Neural cell (in vitro differentiated cells): ENCODE measurements at regions not wholly inside any gene's neighbourhood (a gene's known extent, or its start where the extent isn't known, plus 50 kb on each side); places are given as distances from the start of the nearest gene placed in this dataset.

Experiments
- H2AFZ ChIP-seq: fragments of 200-600, 300-800 bp; sonication (generic), shearing (Covaris generic); 2 replicates; pipeline ENCODE4 v1.6.0; 2014; ENCODE audit warnings: low read depth, mild to moderate bottlenecking, antibody characterized with exemption, low read length, moderate library complexity
- H3F3A ChIP-seq: fragments of 200-600 bp; shearing (Covaris generic); 2 replicates; pipeline ENCODE4 v1.6.1; 2016; ENCODE audit warnings: mild to moderate bottlenecking, moderate library complexity, mixed read lengths, antibody characterized with exemption, low read length; ENCODE audit not compliant: insufficient read depth, poor library complexity, severe bottlenecking
- H3K27ac ChIP-seq: fragments of 200-600, 300-800 bp; sonication (generic), shearing (Covaris generic); 2 replicates; pipeline ENCODE4 v1.5.1; 2014; ENCODE audit warnings: mild to moderate bottlenecking, low read length, moderate library complexity
- H3K27me3 ChIP-seq: fragments of 300-800, 200-600 bp; sonication (generic), shearing (Covaris generic); 2 replicates; pipeline ENCODE4 v1.6.0; 2014; ENCODE audit warnings: mild to moderate bottlenecking, low read depth, low read length, moderate library complexity; ENCODE audit not compliant: insufficient read depth
- H3K36me3 ChIP-seq: fragments of 300-800, 200-600 bp; sonication (generic), shearing (Covaris generic); 2 replicates; pipeline ENCODE4 v1.5.1; 2014; ENCODE audit warnings: mild to moderate bottlenecking, antibody characterized with exemption, low read length, moderate library complexity; ENCODE audit not compliant: insufficient read depth
- H3K4me2 ChIP-seq: fragments of 300-800, 200-600 bp; sonication (generic), shearing (Covaris generic); 2 replicates; pipeline ENCODE4 v1.6.0; 2014; ENCODE audit warnings: mild to moderate bottlenecking, low read length
- H3K4me3 ChIP-seq: fragments of 300-800, 200-600 bp; sonication (generic), shearing (Covaris generic); 2 replicates; pipeline ENCODE4 v1.5.1; 2014; ENCODE audit warnings: mild to moderate bottlenecking, low read length, moderate library complexity
- H3K79me2 ChIP-seq: fragments of 200-600 bp; shearing (Covaris generic); replicated peaks from 2 replicates; pipeline ENCODE4 v1.6.0; 2014; ENCODE audit warnings: mild to moderate bottlenecking, low read length, moderate library complexity; ENCODE audit not compliant: insufficient read depth
- H3K9ac ChIP-seq: fragments of 300-800, 200-600 bp; sonication (generic), shearing (Covaris generic); 2 replicates; pipeline ENCODE4 v1.6.1; 2016; ENCODE audit warnings: mild to moderate bottlenecking, low read length, mixed read lengths
- H3K9me2 ChIP-seq: fragments of 200-600 bp; shearing (Covaris generic); 2 replicates; pipeline ENCODE4 v1.6.1; 2016; ENCODE audit warnings: mild to moderate bottlenecking, low read length, mixed read lengths; ENCODE audit not compliant: insufficient read depth
- H3K9me3 ChIP-seq: fragments of 200-600, 300-800 bp; sonication (generic), shearing (Covaris generic); 2 replicates; pipeline ENCODE4 v1.6.1; 2016; ENCODE audit warnings: mild to moderate bottlenecking, mixed run types, low read length, moderate library complexity, mixed read lengths
- H4K20me1 ChIP-seq: fragments of 200-600 bp; shearing (Covaris generic); 2 replicates; pipeline ENCODE4 v1.6.1; 2016; ENCODE audit warnings: mild to moderate bottlenecking, mixed run types; ENCODE audit not compliant: insufficient read depth
- CTCF ChIP-seq: fragments of 450-650 bp; IDR thresholded peaks from 2 replicates; pipeline ENCODE4 v1.5.1; 2014; ENCODE audit warnings: antibody characterized with exemption, mild to moderate bottlenecking, moderate library complexity; ENCODE audit not compliant: poor library complexity, severe bottlenecking
- EP300 ChIP-seq: fragments of 450-650 bp; conservative IDR thresholded peaks from 2 replicates; pipeline ENCODE4 v1.6.1; 2014; ENCODE audit warnings: antibody characterized with exemption, mild to moderate bottlenecking, moderate library complexity; ENCODE audit not compliant: poor library complexity, severe bottlenecking
- EZH2 ChIP-seq: fragments of 200-600, 300-800 bp; shearing (Covaris generic), sonication (generic); IDR thresholded peaks from 2 replicates; pipeline ENCODE4 v1.6.1; 2014; ENCODE audit warnings: antibody characterized with exemption, low read length, borderline replicate concordance, mild to moderate bottlenecking; ENCODE audit not compliant: insufficient read depth, poor library complexity, severe bottlenecking
- MXI1 ChIP-seq: fragments of 450-650 bp; conservative IDR thresholded peaks from 2 replicates; pipeline ENCODE4 v1.6.1; 2014; ENCODE audit warnings: antibody characterized with exemption, mild to moderate bottlenecking; ENCODE audit not compliant: poor library complexity, severe bottlenecking
- POLR2AphosphoS5 ChIP-seq: IDR thresholded peaks from 2 replicates; pipeline ENCODE4 v1.6.1; 2012
- RAD21 ChIP-seq: fragments of 450-650 bp; conservative IDR thresholded peaks from 2 replicates; pipeline ENCODE4 v1.6.1; 2014; ENCODE audit warnings: antibody characterized with exemption, mild to moderate bottlenecking, moderate library complexity
- REST ChIP-seq: IDR thresholded peaks from 2 replicates; pipeline ENCODE4 v1.6.1; 2012; ENCODE audit warnings: borderline replicate concordance
- SMC3 ChIP-seq: fragments of 450-650 bp; conservative IDR thresholded peaks from 2 replicates; pipeline ENCODE4 v1.6.1; 2014; ENCODE audit warnings: antibody characterized with exemption, mild to moderate bottlenecking, moderate library complexity; ENCODE audit not compliant: poor library complexity
- TAF1 ChIP-seq: IDR thresholded peaks from 2 replicates; pipeline ENCODE4 v1.6.1; 2012; ENCODE audit warnings: low read depth

GRCh38 chr5:175159956-175160355, 284.0 kb downstream of the DRD1 start:
- Histone ChIP-seq H2AFZ (no peak overlapping the region), H3K27me3 (no peaks in the 10 kb centered on the region), H3K27ac (no peak overlapping the region), H3K4me3 (no peak overlapping the region), H3K79me2 (no peaks in the 10 kb centered on the region), H3K9ac (no peak overlapping the region), H3K36me3 (no peaks in the 10 kb centered on the region), H3K4me2 (no peak overlapping the region), H3K9me3 (no peaks in the 10 kb centered on the region), H3K9me2 (no peaks in the 10 kb centered on the region), H3F3A (no peaks in the 10 kb centered on the region), H4K20me1 (no peaks in the 10 kb centered on the region)
- TF ChIP-seq SMC3 (no peak), EP300 (no peak), EZH2 (no peak), RAD21 (no peak), POLR2AphosphoS5 (no peak), REST (no peak), TAF1 (no peak), MXI1 (no peak), CTCF (no peak)

- H3K79me2 ChIP-seq = no peaks in the 10 kb centered on the region
- H2AFZ ChIP-seq = no peak overlapping the region
- H3K27ac ChIP-seq = no peak overlapping the region
- no peaks in the 10 kb centered on the region for H3K27me3 ChIP-seq
- H3K4me3 ChIP-seq = no peak overlapping the region
- no peaks in the 10 kb centered on the region for H3K36me3 ChIP-seq
- H3K4me2 ChIP-seq = no peak overlapping the region
- H3K9ac ChIP-seq = no peak overlapping the region
- no peaks in the 10 kb centered on the region for H3F3A ChIP-seq
- TF ChIP-seq EP300 (no peak), REST (no peak), RAD21 (no peak), EZH2 (no peak), POLR2AphosphoS5 (no peak), TAF1 (no peak), CTCF (no peak), SMC3 (no peak), MXI1 (no peak)
- no peaks in the 10 kb centered on the region for H4K20me1 ChIP-seq
- H3K9me2 ChIP-seq = no peaks in the 10 kb centered on the region
- H3K9me3 ChIP-seq = peaks cover 5% of the 10 kb centered on the region
Observed at GRCh38 chr5:175148636-175149172, 295.3 kb downstream of the DRD1 start.
